ENCODE measurements at regions not wholly inside any gene's neighbourhood (a gene's known extent, or its start where the extent isn't known, plus 50 kb on each side); places are given as distances from the start of the nearest gene placed in this dataset.

DNA sequence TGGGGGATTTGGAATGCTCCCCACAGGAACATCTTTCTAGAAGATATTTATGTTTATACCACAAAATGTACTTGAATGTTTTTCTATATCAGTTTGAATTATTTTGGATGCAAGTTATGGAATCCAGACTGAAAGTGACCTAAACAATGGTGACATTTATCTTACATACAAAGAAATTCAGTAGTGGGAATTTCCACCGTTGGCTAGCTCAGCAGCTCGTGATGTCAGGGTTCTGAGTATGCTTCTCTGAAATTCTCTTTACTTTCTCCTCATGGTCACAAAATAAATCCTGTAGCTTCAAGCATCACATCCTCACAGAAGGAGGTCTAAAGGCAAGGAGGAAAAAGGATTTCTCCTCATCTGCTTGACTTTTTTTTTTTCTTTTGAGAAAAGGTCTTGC is 105.3 kb downstream of the AKAIN1 start:
- DNase-seq (ENCODE audit: low read depth) = no peak

DNA sequence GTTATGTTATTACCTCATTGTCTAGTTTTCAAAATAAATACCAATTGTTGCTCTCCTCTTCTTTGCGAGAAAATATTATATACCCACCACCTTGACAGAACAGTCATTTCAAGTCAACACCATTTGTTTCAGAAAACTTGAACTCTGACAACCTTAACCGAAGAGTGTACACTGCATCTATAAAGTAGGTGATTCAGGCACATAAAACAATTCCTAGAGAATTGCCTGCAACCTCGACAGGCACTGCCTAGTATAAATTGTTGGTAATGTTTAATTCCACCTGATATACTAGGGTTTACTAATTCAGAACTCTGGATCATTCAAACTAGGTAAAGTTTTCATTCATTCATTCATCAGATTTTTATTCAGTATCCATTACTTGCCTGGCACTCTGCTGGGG is 121.8 kb downstream of the AKAIN1 start:
- DNase-seq (ENCODE audit: low read depth) = no peak

DNA sequence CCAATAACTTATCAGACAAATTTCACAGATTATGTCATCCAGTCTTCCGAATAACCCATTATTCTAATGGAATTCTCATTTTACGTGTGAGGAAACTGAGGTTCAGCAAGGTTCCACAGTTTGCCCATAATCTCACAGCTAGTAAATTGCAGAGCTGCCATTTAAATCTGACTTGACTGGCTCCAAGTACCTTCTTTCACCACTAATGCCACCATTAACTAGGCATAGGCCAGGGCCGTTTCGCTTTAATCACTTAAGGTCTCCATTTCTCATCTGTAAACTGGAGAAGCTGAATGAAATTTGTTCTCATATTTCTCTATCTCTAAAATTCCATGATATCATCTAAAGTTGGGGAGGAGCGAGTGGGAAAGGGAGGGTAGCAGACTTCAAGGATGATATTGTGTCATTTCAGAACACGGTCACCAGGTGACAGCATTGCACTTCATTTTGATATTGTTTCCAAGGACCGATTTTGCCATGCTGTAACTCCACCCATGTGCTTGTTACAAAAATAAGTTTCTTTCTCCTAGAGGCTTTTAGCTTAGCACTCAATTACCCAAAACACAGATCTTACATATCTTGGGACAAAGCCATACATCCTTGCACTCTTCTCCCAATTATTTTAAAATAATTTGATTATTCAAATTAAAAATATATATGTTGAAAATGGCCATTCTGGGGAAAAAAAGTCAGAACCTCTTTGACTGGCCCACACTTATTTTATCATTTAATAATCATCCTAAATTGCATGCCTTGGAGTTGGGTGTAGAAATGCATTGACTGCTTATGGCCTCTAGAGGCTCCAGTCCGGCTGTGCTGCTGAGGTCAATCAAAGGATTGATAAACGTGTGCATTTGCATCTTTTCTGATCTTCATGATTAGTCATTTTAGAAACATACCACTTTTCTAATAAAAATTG is 123.8 kb downstream of the AKAIN1 start:
- no peak for DNase-seq (ENCODE audit: low read depth)

DNA sequence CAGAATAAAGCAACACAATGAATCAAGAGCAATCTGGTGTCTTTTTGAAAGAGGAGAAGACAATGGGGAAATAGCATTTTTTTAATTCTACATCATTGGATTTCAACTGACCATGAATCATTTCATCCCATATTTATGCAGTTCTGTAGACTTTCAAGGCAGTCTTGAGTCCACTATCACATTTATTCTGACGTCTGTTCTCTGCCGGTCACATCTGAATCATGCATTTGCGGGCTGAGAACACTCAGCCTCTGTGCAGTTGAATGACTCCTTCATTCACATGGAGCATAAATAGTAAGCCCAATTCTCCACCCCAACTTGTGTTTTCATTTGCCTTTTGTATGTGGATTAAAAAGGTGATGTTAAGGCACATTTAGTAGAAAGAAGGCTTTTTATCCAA is 128.2 kb downstream of the AKAIN1 start:
- no peak for DNase-seq (ENCODE audit: low read depth)

DNA sequence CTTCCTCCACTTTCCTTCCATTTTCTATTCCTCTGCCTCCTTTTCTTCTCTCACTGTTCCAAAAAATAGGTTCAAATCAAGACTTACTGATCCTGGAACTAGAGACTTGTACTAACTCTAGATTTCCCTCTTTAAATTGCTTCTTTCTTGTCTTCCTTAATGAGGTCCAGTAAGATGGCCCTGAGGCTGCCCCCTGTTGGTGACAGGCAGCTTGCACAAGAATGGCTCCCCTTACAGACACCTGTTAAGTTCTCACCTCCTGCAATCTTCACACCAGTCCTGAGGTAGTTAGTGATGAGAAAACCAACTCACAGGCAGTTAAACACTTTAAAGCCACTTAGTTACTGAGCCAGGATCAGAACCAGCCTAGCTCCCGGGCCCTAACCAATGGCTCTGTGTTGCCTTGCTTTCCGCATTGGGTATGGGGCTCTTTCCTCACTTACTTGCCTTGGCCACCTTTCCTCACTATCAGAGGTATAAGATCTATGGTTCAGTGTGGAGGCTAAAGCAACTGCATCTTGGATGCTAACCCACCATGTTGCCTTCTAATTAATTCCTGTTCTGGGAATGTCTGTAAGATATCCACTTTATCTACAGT is 130.6 kb downstream of the AKAIN1 start:
- DNase-seq (ENCODE audit: low read depth) = no peak

DNA sequence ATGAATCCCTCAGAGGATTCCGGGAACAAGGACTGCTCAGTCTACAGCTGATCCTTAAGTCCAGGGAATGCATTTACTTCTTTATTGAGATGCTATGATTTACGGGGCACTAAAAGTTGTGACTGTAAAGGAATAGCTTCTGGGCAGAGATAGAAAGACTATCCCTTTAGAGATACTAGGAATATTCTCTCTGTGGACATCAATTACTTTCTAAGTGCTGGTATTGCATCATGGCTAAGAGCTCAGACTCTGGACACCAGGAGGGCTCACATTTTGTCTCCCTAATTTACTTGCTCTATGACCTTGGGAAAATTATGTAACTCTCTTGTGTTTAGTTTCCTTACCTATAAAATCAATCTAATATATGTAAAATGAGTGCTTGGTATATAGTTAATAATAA is 131.4 kb downstream of the AKAIN1 start:
- DNase-seq (ENCODE audit: low read depth) = no peak

DNA sequence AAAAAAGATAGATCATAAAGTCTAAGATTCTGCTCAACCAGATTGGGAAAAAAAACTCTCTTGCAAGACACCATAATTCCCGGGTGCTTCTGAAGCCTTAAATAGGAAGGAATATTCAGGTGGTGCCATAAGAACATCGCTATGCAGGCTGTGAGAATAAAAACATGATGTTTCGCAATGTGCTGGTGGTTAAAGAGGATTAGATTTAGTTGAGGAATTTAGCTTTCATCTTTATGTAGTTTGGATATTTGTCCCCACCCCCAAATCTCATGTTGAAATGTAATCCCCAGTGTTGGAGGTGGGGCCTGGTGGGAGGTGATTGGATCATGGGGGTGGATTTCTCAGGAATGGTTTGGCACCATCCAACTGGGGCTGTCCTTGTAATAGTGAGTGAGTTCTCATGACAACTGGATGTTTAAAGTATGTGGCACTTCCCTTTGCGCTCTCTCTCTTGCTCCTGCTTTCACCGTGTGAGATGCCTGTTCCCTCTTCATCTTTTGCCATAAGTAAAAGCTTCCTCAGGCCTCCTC is 132.2 kb downstream of the AKAIN1 start:
- DNase-seq (ENCODE audit: low read depth) = no peak

DNA sequence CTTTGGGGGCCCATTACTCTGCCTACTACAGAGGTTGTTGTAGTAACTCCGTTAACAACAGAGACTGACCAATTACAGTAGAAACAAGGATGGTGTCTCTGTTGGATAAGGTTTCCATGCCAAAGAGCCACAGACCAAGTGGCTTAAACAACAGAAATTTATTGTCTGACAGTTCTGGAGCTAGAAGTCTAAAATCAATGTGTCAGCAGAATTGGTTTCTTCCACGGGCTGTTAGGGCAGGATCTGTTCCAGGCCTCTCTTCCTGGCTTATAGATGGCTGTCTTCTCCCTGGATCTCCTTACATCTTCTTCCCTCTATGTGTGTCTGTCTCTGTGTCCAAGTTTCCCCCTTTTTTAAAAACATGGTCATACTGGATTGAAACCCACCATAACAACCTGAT is 135.3 kb downstream of the AKAIN1 start:
- no peak for DNase-seq (ENCODE audit: low read depth)

DNA sequence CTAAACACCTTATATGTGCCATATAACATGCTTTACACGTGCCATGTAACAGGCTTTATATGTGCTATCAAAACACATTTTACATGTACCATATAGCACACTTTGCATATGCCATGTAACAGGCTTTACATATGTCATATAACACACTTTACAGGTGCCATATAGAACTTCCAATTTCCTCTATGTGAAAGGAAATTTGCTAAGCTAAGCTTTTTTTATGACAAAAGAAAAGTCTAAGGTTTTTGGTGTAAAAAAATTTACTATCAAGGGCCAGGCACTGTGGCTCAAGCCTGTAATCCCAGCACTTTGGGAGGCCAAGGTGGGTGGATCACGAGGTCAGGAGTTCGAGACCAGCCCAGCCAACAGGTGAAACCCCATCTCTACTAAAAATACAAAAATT is 136.5 kb downstream of the AKAIN1 start:
- no peak for DNase-seq (ENCODE audit: low read depth)

DNA sequence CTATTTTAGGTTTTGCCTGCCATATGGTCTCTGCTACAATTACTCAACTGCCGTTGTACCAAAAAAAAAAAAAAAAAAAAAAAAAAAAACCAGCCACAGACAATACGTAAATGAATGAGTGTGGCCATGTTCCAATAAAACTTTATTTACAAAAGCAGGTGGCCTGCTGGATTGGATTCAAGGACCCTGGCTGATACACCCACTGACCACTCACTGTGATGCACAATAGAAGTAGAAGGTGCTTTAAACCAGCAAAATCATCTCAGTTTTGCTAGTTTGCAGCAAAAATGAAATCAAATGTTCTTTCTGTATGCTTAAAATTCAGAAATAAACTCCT is 137.4 kb downstream of the AKAIN1 start:
- no peak for DNase-seq (ENCODE audit: low read depth)

DNA sequence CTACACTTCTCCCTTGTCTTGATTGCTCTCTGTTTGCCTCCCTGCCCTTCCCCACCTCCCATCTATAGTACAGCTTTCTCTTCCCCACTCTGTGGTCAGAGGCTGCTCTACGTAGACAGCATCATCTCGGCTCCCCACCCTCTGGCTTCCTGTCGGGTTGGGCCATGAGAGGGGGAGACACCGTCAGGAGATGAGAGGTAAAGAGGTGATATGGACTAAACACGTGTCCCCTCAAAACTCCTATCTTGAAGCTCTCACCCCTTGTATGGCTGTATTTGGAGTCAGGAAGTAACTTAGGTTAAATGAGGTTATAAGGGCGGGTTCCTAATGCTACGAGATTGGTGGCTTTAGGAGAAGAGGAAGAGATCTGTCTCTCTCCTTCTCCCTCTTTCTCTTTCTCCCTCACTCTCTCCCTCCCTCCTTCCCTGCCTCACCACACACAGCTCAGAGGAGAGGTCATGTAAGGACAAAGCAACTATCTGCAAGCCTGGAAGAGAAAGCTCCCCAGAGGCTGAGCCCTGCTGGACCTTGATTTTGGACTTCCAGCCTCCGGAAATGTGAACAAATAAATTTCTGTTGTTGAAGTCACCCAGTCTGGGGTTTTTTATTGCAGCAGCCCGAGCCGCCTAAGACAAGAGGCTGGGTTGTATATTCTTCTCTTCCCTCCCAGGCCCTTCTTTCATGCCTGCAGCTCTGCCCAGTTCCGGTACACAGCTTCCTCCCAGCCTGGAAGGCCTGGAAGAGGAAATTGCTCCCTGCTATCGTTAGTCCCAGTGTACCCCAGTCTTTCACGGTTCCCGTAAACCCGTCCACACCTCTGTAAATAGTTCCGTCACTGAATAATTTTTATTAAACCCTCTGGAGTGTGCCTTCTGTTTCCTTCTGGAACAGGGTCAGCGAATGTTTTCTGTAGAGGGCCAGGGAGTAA is 138.0 kb downstream of the AKAIN1 start:
- peak; percentile 4 for DNase-seq (ENCODE audit: low read depth)

DNA sequence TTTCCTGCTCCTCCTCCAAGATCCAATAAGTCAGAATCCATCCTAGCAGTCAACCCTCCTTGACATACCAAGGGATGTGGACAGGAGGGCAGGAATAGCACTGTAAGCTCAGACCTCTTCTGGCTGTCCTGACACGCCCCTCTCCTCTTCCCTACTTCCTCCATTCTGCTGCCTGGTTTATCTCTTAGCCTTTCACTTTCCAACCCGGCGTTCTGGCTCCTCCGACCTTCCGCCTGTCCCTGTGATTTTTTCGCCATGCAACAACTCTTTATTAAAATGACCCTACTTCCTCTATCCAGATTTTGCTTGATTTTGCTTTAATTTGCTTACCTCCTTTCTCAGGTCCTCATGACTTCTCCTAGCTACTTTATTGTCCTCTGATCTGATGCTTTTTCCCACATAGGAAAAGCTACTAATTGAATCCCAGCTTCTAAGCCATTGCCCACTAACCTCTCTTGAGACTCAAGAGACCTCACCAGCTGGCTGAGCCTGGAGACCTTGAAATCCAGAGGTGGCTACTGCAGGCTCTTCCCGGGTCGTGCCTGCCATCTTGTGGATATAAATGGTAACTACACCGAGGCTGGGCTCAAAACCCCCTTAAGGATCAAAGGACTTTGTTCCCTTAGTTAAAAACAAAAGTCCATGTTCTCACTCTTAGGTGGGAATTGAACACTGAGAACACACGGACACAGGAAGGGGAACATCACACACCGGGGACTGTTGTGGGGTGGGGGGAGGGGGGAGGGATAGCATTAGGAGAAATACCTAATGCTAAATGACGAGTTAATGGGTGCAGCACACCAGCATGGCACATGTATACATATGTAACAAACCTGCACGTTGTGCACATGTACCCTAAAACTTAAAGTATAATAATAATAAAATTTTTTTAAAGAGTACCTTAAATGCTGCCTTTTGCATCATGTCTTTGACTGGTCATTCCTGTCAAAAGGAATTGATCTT is 139.4 kb downstream of the AKAIN1 start:
- no peak for DNase-seq (ENCODE audit: low read depth)

DNA sequence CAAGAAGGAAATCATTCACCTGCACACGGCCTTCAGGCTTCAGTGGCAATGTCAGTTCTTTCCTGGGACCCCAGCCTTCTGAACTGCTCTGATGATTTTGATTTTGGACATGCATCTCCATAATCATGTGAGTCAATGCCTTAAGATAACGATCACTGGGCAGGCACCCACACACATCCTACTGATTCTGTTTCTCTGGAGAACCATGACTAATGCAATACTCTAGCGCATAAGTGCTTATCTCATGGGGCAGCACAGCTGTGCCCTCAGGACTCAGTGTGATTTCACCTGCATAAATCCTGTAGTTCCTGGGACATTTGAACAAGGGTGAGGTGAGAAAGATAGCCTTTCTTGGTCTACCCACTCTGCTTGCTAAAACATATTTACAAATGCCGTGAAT is 144.6 kb downstream of the AKAIN1 start:
- no peak for DNase-seq (ENCODE audit: low read depth)

DNA sequence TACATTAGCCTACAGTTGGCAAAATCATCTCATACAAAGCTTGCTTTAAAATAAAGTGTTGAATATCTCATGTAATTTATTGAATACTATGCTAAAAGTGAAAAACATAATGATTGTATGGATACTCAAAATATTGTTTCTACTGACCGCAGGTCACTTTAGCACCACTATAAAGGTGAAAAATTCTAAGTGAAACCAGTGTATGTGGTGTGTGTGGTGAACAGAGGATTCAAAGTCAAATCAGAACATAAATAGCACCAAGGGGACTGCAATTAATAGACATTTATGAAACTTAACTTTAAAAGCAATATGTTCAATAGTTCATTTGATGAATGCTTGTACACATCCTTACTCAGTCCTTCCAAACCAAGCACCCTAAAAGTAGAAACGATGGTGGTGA is 145.8 kb downstream of the AKAIN1 start:
- no peak for DNase-seq (ENCODE audit: low read depth)

DNA sequence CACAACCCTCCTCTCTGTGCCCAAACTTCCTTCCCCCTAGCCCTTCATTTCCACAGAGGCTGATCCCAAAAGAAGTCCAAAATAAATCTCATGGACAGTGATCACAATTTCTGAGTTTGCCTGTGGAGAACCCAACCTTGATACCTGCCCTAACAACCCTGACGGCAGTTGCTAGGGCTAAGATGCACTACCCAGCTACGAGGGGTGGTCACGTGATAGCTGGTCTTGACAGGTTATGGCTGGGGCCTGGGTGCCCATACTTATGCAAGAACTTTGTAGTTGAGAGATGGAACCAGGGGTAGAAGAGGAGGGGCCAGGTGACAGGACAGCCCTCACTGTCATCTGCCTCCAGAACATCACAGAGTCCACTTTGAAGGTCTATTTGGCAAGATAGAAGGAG is 147.9 kb downstream of the AKAIN1 start:
- DNase-seq (ENCODE audit: low read depth) = no peak

DNA sequence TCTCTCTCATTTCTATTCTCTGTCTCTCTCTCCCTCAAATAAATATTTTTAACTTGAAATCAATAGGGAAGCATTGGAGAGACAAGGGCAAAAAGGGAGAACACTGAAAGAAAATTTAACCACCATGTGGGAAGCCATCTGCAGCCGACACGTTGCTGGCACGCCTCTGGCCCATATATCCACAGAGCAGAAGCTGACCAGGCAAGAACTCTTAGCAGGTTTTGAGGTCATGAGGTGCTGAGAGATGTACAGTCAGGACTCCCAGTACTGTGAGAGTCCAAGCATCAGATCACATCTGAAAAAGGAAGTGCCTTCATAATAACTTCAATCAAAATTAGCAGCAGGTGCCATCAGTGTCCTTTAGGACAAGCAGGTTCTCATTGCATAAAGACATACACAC is 156.6 kb downstream of the AKAIN1 start:
- no peak for DNase-seq (ENCODE audit: low read depth)

DNA sequence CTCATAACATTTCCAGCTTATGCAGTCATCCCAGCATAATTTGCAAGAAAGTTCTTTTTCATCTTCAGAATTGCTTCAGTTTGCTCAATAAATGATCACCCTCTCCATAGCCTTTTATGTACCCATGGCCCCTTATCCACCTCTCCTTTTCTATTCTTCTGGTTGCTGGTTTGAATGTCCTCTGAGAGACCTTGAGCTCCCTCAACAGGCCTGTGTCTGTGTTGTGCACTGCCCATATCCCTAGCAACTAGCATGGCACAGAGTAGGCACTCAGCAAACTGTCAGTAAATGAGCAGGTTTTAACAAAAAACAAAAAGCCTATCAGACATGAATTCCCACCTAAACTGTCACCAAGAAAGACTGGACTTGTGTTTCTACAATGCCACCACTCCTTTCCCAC is 160.5 kb downstream of the AKAIN1 start:
- DNase-seq (ENCODE audit: low read depth) = no peak

DNA sequence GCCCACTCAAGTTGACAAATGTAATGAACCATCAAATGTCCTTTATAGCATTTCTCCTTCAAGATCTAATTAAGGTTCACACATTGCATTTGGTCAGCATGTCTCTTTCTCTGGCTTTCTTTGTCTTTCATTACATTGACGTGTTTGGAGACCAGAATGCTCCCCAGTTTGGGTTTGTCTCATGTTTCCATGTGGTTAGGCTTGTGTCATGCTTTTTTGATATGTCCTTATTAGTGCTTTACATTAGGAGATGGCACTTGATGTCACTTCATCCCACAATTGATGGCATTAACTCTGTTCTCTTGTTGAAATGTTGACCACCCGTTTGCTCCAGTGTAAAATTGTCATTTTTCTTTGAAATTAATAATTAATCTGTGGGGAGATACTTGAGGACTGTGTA is 165.8 kb downstream of the AKAIN1 start:
- DNase-seq (ENCODE audit: low read depth) = no peak

DNA sequence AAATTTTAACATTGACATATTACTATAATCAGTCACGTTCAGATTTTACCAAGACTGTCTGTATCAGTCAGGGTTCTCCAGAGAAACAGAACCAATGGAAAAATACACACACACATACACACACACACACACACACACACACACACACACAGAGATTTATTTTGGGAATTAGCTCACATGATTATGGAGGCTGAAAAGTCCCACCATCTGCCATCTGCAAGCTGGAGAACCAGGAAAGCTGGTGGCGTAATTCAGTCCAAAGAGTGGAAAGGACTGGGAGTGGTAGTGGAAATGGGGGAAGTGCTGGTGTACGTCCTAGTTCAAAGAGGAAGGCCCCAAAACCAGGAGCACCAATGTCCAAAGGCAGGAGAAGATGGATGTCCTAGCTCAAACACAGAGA is 166.4 kb downstream of the AKAIN1 start:
- no peak for DNase-seq (ENCODE audit: low read depth)

DNA sequence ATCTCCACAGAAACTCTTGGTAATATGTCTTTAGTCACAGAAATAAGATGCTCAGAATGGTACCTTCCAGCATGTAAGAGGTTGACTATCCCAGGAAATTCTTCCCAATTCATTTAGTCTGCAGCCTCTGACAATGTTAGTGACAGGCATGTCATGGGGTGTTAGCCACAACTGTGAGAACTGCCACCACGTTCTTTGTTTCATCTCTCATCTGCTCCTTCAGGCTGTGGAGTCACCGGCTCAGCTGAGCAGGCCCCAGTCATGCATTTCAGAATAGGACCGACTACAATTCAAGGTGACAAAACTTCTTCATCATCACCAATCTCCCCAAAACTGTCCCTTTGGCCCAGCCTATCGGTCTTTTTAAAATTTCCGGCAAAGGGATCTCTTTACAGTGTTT is 167.5 kb downstream of the AKAIN1 start:
- DNase-seq (ENCODE audit: low read depth) = no peak

DNA sequence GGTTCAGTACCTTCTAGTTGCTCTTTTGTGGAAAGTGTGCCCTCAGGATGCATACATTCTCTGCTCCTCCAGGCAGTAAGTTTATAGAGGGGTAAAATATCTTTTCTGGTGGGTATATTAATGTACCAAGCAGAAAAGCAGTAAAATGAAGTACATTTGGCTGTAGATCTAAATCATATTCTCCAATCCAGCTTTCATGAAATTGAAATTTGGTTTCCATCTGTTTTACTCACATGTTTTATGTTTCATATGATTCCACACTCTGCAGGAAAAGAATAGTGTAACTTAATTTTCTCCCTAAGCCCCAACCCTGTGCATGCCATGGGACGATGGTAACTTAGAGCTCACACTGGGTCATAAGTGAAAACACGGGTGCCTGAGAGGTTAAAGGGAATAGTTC is 172.3 kb downstream of the AKAIN1 start:
- no peak for DNase-seq (ENCODE audit: low read depth)

All from T-helper 22 cell (primary cell).